ENCODE measurements at regions not wholly inside any gene's neighbourhood (a gene's known extent, or its start where the extent isn't known, plus 50 kb on each side); places are given as distances from the start of the nearest gene placed in this dataset.

DNA sequence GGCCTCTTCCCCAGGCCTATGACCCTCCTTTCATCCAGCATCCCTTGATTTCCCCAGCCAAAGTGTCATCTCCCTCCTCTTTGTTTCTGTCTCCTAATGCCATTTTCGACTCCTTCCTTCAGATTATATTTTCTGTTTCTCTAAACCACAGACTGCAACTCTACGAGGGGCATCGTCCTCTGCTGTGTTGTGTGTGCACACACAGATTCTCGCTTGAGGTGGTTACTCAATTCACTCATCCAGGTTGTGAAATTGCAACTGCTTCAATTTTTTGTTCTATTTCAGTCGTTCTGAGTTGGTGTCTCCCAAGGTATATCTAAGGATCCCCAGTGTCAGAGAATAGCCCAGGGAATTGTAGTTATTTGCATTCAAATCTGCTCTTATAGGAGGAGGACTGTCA lies 113.5 kb upstream of the NDUFV2 start:
- H3K23me2 ChIP-seq (ENCODE audit: low read depth, low read length): no peaks in the 10 kb centered on the region
- no peak overlapping the region for H3K4me2 ChIP-seq (ENCODE audit: insufficient read depth in 1 of 2, low read depth in 2 of 2, low read length in 2 of 2)
- no peak overlapping the region for H4K91ac ChIP-seq (replicated peaks; ENCODE audit: insufficient read length, low read length)
- H3K4ac ChIP-seq (replicated peaks; ENCODE audit: insufficient read length, low read depth, low read length): no peak overlapping the region
- H3K9ac ChIP-seq (replicated peaks in 1 of 4; ENCODE audit: extremely low read depth in 1 of 4, low read depth in 3 of 4, low read length in 3 of 4): no peak overlapping the region
- no peak overlapping the region for H4K5ac ChIP-seq (ENCODE audit: insufficient read length, low read depth, low read length)
- no peak overlapping the region for H2BK5ac ChIP-seq (ENCODE audit: low read depth, low read length)
- H3K4me3 ChIP-seq (ENCODE audit: extremely low read depth in 1 of 4, insufficient read depth in 2 of 4, low read depth in 3 of 4, low read length in 4 of 4): no peak overlapping the region
- H3K18ac ChIP-seq (ENCODE audit: extremely low read depth, low read length): no peak overlapping the region
- no peak overlapping the region for H3K27ac ChIP-seq (ENCODE audit: low read depth, low read length)
- no peaks in the 10 kb centered on the region for H4K20me1 ChIP-seq (replicated peaks in 1 of 2; ENCODE audit: control insufficient read depth in 1 of 2, insufficient read depth in 2 of 2, low read length in 2 of 2)
- H3K56ac ChIP-seq (replicated peaks; ENCODE audit: insufficient read length, low read depth, low read length): no peak overlapping the region
- no peaks in the 10 kb centered on the region for H3K9me3 ChIP-seq (ENCODE audit: insufficient read depth in 2 of 2, low read depth in 1 of 2, low read length in 1 of 2)
- DNase-seq (ENCODE audit: low read depth in 1 of 2, low spot score in 2 of 2) (no peak), FAIRE-seq (no peak)
- no peak overlapping the region for H4K8ac ChIP-seq (ENCODE audit: extremely low read depth, insufficient read depth, low read length)
- ChIA-PET CTCF (ENCODE audit: partially characterized antibody) (interaction anchor here (0.6 to 4.2 kb wide), 13 partner anchors 9 to 335 kb away, joined by 3 to 31 read pairs (median 8); no protein-coding TSS in a partner anchor), POLR2A (ENCODE audit: partially characterized antibody) (no interaction called here)
- no peaks in the 10 kb centered on the region for H3K36me3 ChIP-seq (ENCODE audit: control insufficient read depth in 2 of 4, insufficient read depth in 4 of 4, low read length in 3 of 4)
- no peak overlapping the region for H2BK12ac ChIP-seq (ENCODE audit: low read depth, low read length)
- H2BK120ac ChIP-seq (replicated peaks; ENCODE audit: low read depth, low read length): no peak overlapping the region
- no peaks in the 10 kb centered on the region for H3K79me1 ChIP-seq (ENCODE audit: low read depth, low read length)
- H2AFZ ChIP-seq (ENCODE audit: low read length): no peak overlapping the region
- H3K79me2 ChIP-seq (ENCODE audit: control insufficient read depth in 1 of 2, insufficient read depth in 2 of 2, low read length in 2 of 2): no peaks in the 10 kb centered on the region
- H2BK15ac ChIP-seq (ENCODE audit: low read length): no peak overlapping the region
- H2BK20ac ChIP-seq (ENCODE audit: low read length): no peak overlapping the region
- no peak overlapping the region for H3K14ac ChIP-seq (ENCODE audit: insufficient read length)
- H3K27me3 ChIP-seq (replicated peaks in 1 of 4; ENCODE audit: control insufficient read depth in 3 of 4, extremely low read depth in 1 of 4, insufficient read depth in 3 of 4, low read length in 3 of 4): no peaks in the 10 kb centered on the region
- 89% methylated on average over 5 of the region's 5 CpGs; no CpG with 5 or more reads in 1 of the 2 experiments for WGBS, 2 experiments (ENCODE audit: extremely low coverage in 1 of 2, insufficient coverage in 1 of 2, insufficient read length in 1 of 2, insufficient replicate concordance in 2 of 2, low coverage in 1 of 2, low lambda C conversion rate in 2 of 2, missing lambda C conversion rate in 1 of 2)
- H3K23ac ChIP-seq (ENCODE audit: insufficient read length): no peak overlapping the region
- H3K4me1 ChIP-seq (replicated peaks in 1 of 4; ENCODE audit: control insufficient read depth in 3 of 4, insufficient read depth in 4 of 4, low read length in 3 of 4): no peaks in the 10 kb centered on the region
- H2AK5ac ChIP-seq (ENCODE audit: low read depth, low read length): no peak overlapping the region
- TF ChIP-seq CHD7 (IDR thresholded peaks at IDR 0.05; ENCODE audit: insufficient replicate concordance, low read length): no peak

Data from H1 (cell line).